ENCODE measurements at regions not wholly inside any gene's neighbourhood (a gene's known extent, or its start where the extent isn't known, plus 50 kb on each side); places are given as distances from the start of the nearest gene placed in this dataset.
"Not testable (repeated sequence)": the region's sequence is repeated elsewhere in the genome, so short reads cannot be mapped to it uniquely, and the experiment has no call there.

DNA sequence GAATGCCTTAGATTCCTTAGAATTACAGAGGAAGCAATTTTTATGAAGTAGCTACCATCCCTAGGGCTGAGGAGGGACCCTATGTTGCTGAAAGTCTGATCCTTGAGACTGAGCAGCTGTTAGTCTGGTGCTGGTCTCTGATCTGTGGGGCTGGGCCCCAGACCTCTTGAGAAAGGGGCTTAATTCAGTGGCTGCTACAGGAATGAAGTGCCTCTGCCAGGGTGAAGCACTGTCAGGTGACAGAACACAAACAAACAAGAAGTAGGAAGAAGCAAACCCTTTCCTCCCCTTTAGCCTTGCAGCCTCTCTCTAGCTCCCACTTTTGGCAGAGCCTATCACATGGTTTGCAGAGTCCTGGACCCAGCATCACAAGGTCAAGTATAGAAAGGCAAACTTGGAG lies 64.0 kb upstream of the STC2 start:
- Histone ChIP-seq H2AFZ (ENCODE audit: low read length) (no peak overlapping the region), H3K4me3 (ENCODE audit: low read length in 2 of 2) (no peak overlapping the region), H3K4me1 (ENCODE audit: control insufficient read depth in 2 of 2, insufficient read depth in 1 of 2, low read depth in 1 of 2, low read length in 2 of 2) (peaks cover 0 to 6% of the 10 kb centered on the region in 2 donors), H3K14ac (ENCODE audit: low read length) (no peak overlapping the region), H2BK12ac (ENCODE audit: low read length) (no peak overlapping the region), H3K23ac (ENCODE audit: low read depth, low read length, poor library complexity) (no peak overlapping the region), H3K27ac (replicated peaks; ENCODE audit: low read length) (no peak overlapping the region), H2AK5ac (ENCODE audit: low read depth, low read length) (no peak overlapping the region), H3K18ac (ENCODE audit: low read length) (no peak overlapping the region), H2BK120ac (ENCODE audit: low read depth, low read length) (no peak overlapping the region), H4K8ac (ENCODE audit: low read depth, low read length) (no peak overlapping the region), H3K27me3 (ENCODE audit: control insufficient read depth in 3 of 3, insufficient read depth in 3 of 3, low read depth in 1 of 3, low read length in 3 of 3) (peaks cover 0 to 5% (median 0%) of the 10 kb centered on the region in 3 experiments), H3K36me3 (replicated peaks in 1 of 2; ENCODE audit: control insufficient read depth in 2 of 2, insufficient read depth in 2 of 2, low read length in 2 of 2) (no peaks in the 10 kb centered on the region), H3K4ac (ENCODE audit: low read length) (no peak overlapping the region), H3K79me1 (ENCODE audit: low read depth, low read length) (no peaks in the 10 kb centered on the region), H2BK5ac (ENCODE audit: low read length) (no peak overlapping the region), H3K4me2 (ENCODE audit: insufficient read depth, low read length, poor library complexity, severe bottlenecking) (no peak overlapping the region), H4K91ac (ENCODE audit: low read depth, low read length, poor library complexity) (no peak overlapping the region), H3K9ac (ENCODE audit: low read depth, low read length, poor library complexity) (no peak overlapping the region), H3K9me3 (replicated peaks in 1 of 2; ENCODE audit: control insufficient read depth in 2 of 2, insufficient read depth in 1 of 2, low read depth in 1 of 2, low read length in 2 of 2) (peaks cover 0 to 6% of the 10 kb centered on the region in 2 donors), H2BK15ac (ENCODE audit: low read length) (no peak overlapping the region)
- DNase-seq (ENCODE audit: low spot score), result no peak

DNA sequence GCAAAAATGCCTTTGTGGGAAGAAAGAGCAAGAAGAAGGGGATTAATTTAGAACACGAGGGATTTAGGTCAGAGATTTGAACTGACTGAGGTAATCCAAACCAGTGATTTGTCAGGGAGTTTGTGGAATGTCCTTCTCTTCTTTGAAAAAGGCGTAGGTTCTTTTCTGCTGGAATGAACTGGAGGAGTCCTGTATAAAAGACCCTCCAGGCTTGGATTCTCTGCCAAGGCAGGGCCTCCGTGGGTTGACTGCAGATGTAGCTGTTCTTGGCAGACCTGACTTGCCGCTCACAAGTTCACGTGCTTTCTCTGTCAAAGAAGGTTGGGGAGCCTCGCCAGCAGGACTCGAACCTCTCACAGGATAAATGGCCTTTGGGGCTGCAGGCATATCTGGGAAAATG lies 62.8 kb upstream of the STC2 start:
- Histone ChIP-seq H3K27me3 (ENCODE audit: control insufficient read depth in 3 of 3, insufficient read depth in 3 of 3, low read depth in 1 of 3, low read length in 3 of 3) (peaks cover 0 to 5% (median 0%) of the 10 kb centered on the region in 3 experiments), H3K4ac (ENCODE audit: low read length) (no peak overlapping the region), H3K18ac (ENCODE audit: low read length) (no peak overlapping the region), H3K14ac (ENCODE audit: low read length) (no peak overlapping the region), H3K9me3 (replicated peaks in 1 of 2; ENCODE audit: control insufficient read depth in 2 of 2, insufficient read depth in 1 of 2, low read depth in 1 of 2, low read length in 2 of 2) (peaks cover 0 to 6% of the 10 kb centered on the region in 2 donors), H4K91ac (ENCODE audit: low read depth, low read length, poor library complexity) (no peak overlapping the region), H4K8ac (ENCODE audit: low read depth, low read length) (no peak overlapping the region), H2BK12ac (ENCODE audit: low read length) (no peak overlapping the region), H2AK5ac (ENCODE audit: low read depth, low read length) (no peak overlapping the region), H3K27ac (replicated peaks; ENCODE audit: low read length) (no peak overlapping the region), H2BK120ac (ENCODE audit: low read depth, low read length) (no peak overlapping the region), H3K36me3 (replicated peaks in 1 of 2; ENCODE audit: control insufficient read depth in 2 of 2, insufficient read depth in 2 of 2, low read length in 2 of 2) (no peaks in the 10 kb centered on the region), H3K4me3 (ENCODE audit: low read length in 2 of 2) (no peak overlapping the region), H3K79me1 (ENCODE audit: low read depth, low read length) (no peaks in the 10 kb centered on the region), H2BK5ac (ENCODE audit: low read length) (no peak overlapping the region), H3K23ac (ENCODE audit: low read depth, low read length, poor library complexity) (no peak overlapping the region), H3K4me1 (ENCODE audit: control insufficient read depth in 2 of 2, insufficient read depth in 1 of 2, low read depth in 1 of 2, low read length in 2 of 2) (peaks cover 0 to 6% of the 10 kb centered on the region in 2 donors), H3K9ac (ENCODE audit: low read depth, low read length, poor library complexity) (no peak overlapping the region), H3K4me2 (ENCODE audit: insufficient read depth, low read length, poor library complexity, severe bottlenecking) (no peak overlapping the region), H2BK15ac (ENCODE audit: low read length) (no peak overlapping the region), H2AFZ (ENCODE audit: low read length) (no peak overlapping the region)
- no CpG with 5 or more reads among the region's 7 CpGs for WGBS, 2 donors (ENCODE audit: extremely low coverage in 2 of 2, insufficient read length in 2 of 2, insufficient replicate concordance in 1 of 2)
- DNase-seq (ENCODE audit: low spot score), result no peak

DNA sequence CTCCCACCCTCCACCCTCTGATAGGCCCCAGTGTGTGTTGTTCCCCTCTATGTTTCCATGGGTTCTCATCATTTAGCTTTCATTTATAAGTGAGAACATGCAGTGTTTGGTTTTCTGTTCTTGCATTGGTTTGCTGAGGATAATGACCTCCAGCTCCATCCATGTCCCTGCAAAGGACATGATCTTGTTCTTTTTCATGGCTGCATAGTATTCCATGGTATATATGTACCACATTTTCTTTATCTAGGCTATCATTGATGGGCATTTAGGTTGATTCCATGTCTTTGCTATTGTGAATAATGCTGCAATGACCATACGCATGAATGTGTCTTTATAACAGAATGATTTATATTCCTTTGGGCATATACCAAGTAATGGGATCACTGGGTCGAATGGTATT lies 59.1 kb upstream of the STC2 start:
- not testable (repeated sequence) for H2AK5ac ChIP-seq (ENCODE audit: low read depth, low read length); H2AFZ ChIP-seq (ENCODE audit: low read length); DNase-seq (ENCODE audit: low spot score); H3K9me3 ChIP-seq (replicated peaks in 1 of 2; ENCODE audit: control insufficient read depth in 2 of 2, insufficient read depth in 1 of 2, low read depth in 1 of 2, low read length in 2 of 2); H3K36me3 ChIP-seq (replicated peaks in 1 of 2; ENCODE audit: control insufficient read depth in 2 of 2, insufficient read depth in 2 of 2, low read length in 2 of 2); H3K79me1 ChIP-seq (ENCODE audit: low read depth, low read length); H4K8ac ChIP-seq (ENCODE audit: low read depth, low read length); H3K4me1 ChIP-seq (ENCODE audit: control insufficient read depth in 2 of 2, insufficient read depth in 1 of 2, low read depth in 1 of 2, low read length in 2 of 2); H4K91ac ChIP-seq (ENCODE audit: low read depth, low read length, poor library complexity); H3K4ac ChIP-seq (ENCODE audit: low read length); H3K18ac ChIP-seq (ENCODE audit: low read length); H3K4me3 ChIP-seq (ENCODE audit: low read length in 2 of 2); H2BK12ac ChIP-seq (ENCODE audit: low read length); H2BK15ac ChIP-seq (ENCODE audit: low read length); H3K27ac ChIP-seq (replicated peaks; ENCODE audit: low read length); H3K27me3 ChIP-seq (ENCODE audit: control insufficient read depth in 3 of 3, insufficient read depth in 3 of 3, low read depth in 1 of 3, low read length in 3 of 3); H3K4me2 ChIP-seq (ENCODE audit: insufficient read depth, low read length, poor library complexity, severe bottlenecking); H3K14ac ChIP-seq (ENCODE audit: low read length); H2BK5ac ChIP-seq (ENCODE audit: low read length); H2BK120ac ChIP-seq (ENCODE audit: low read depth, low read length); H3K23ac ChIP-seq (ENCODE audit: low read depth, low read length, poor library complexity); H3K9ac ChIP-seq (ENCODE audit: low read depth, low read length, poor library complexity)
- no CpG with 5 or more reads among the region's 2 CpGs for WGBS, 2 donors (ENCODE audit: extremely low coverage in 2 of 2, insufficient read length in 2 of 2, insufficient replicate concordance in 1 of 2)

DNA sequence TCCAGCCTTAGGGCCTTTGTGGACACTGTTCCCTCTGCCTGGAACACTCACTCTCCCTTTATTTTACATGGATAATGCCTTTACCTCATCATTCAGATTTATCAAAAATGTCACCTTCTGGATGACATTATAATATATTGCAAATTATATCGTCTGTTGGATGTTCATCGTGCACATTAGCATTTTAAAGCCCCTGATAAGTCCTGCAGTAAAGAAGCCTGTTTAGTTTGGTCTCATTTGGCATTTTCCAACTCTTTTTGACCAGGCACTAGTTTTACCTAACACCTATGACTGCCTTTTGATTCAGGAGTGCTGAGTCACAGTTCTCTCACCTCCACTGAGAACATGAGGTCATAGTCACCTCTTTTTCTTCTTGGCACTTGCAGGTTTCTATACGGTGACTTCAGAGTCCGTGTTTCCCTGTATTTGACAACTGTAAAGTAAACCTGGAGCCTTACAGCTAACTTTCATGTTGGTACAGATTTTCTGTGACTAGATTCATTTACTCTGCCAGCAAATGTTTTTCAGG lies 57.7 kb upstream of the STC2 start:
- WGBS, 2 donors (ENCODE audit: extremely low coverage in 2 of 2, insufficient read length in 2 of 2, insufficient replicate concordance in 1 of 2), result no CpG with 5 or more reads among the region's 4 CpGs
- Histone ChIP-seq H3K14ac (ENCODE audit: low read length) (no peak overlapping the region), H2BK120ac (ENCODE audit: low read depth, low read length) (no peak overlapping the region), H3K36me3 (replicated peaks in 1 of 2; ENCODE audit: control insufficient read depth in 2 of 2, insufficient read depth in 2 of 2, low read length in 2 of 2) (no peaks in the 10 kb centered on the region), H2BK12ac (ENCODE audit: low read length) (no peak overlapping the region), H2BK15ac (ENCODE audit: low read length) (no peak overlapping the region), H3K4me3 (ENCODE audit: low read length in 2 of 2) (no peak overlapping the region), H3K9me3 (replicated peaks in 1 of 2; ENCODE audit: control insufficient read depth in 2 of 2, insufficient read depth in 1 of 2, low read depth in 1 of 2, low read length in 2 of 2) (no peaks in the 10 kb centered on the region), H3K4ac (ENCODE audit: low read length) (no peak overlapping the region), H3K27ac (replicated peaks; ENCODE audit: low read length) (no peak overlapping the region), H3K4me1 (ENCODE audit: control insufficient read depth in 2 of 2, insufficient read depth in 1 of 2, low read depth in 1 of 2, low read length in 2 of 2) (peaks cover 0 to 2% of the 10 kb centered on the region in 2 donors), H3K79me1 (ENCODE audit: low read depth, low read length) (no peaks in the 10 kb centered on the region), H3K23ac (ENCODE audit: low read depth, low read length, poor library complexity) (no peak overlapping the region), H2AK5ac (ENCODE audit: low read depth, low read length) (no peak overlapping the region), H3K18ac (ENCODE audit: low read length) (no peak overlapping the region), H4K91ac (ENCODE audit: low read depth, low read length, poor library complexity) (no peak overlapping the region), H4K8ac (ENCODE audit: low read depth, low read length) (no peak overlapping the region), H3K27me3 (ENCODE audit: control insufficient read depth in 3 of 3, insufficient read depth in 3 of 3, low read depth in 1 of 3, low read length in 3 of 3) (peaks cover 0 to 7% (median 0%) of the 10 kb centered on the region in 3 experiments), H3K4me2 (ENCODE audit: insufficient read depth, low read length, poor library complexity, severe bottlenecking) (no peak overlapping the region), H2BK5ac (ENCODE audit: low read length) (no peak overlapping the region), H2AFZ (ENCODE audit: low read length) (no peak overlapping the region), H3K9ac (ENCODE audit: low read depth, low read length, poor library complexity) (no peak overlapping the region)
- no peak for DNase-seq (ENCODE audit: low spot score)

Data from neuronal stem cell (in vitro differentiated cells).